ENCODE measurements at regions not wholly inside any gene's neighbourhood (a gene's known extent, or its start where the extent isn't known, plus 50 kb on each side); places are given as distances from the start of the nearest gene placed in this dataset.

GRCh38 chr21:28725396-28725795 lies 267.3 kb downstream of the LTN1 start:
- no peak for TF ChIP-seq EZH2 (IDR thresholded peaks at IDR 0.05; ENCODE audit: insufficient read depth, poor library complexity, severe bottlenecking)
- no peak for TF ChIP-seq EZH2phosphoT487 (IDR thresholded peaks at IDR 0.05; ENCODE audit: insufficient read depth, low read depth)

GRCh38 chr21:28723646-28724045 lies 269.0 kb downstream of the LTN1 start:
- Histone ChIP-seq H3K9ac (no peak overlapping the region), H3K9me3 (ENCODE audit: low read depth) (no peaks in the 10 kb centered on the region), H3K9me2 (ENCODE audit: insufficient read depth) (no peaks in the 10 kb centered on the region), H3K36me3 (ENCODE audit: low read depth) (no peaks in the 10 kb centered on the region), H3K27me3 (replicated peaks; ENCODE audit: insufficient read depth) (no peaks in the 10 kb centered on the region), H3K79me2 (ENCODE audit: insufficient read depth) (no peaks in the 10 kb centered on the region), H4K20me1 (ENCODE audit: insufficient read depth) (no peaks in the 10 kb centered on the region), H3K4me1 (ENCODE audit: insufficient read depth) (no peaks in the 10 kb centered on the region), H2AFZ (no peak overlapping the region), H3F3A (ENCODE audit: insufficient read depth) (no peaks in the 10 kb centered on the region), H3K4me3 (no peak overlapping the region), H3K27ac (no peak overlapping the region), H3K4me2 (ENCODE audit: unreplicated experiment) (no peak overlapping the region)
- 76 to 77% methylated on average over 5 of the region's 5 CpGs for WGBS, 2 experiments (ENCODE audit: low coverage in 1 of 2, low lambda C conversion rate in 2 of 2, missing lambda C conversion rate in 2 of 2)
- no peak for TF ChIP-seq EZH2 (IDR thresholded peaks at IDR 0.05; ENCODE audit: insufficient read depth, poor library complexity, severe bottlenecking)
- no peak for TF ChIP-seq EZH2phosphoT487 (IDR thresholded peaks at IDR 0.05; ENCODE audit: insufficient read depth, low read depth)
- in situ Hi-C loops (cut with MboI): no loop called here
- DNase-seq: no peak

More at GRCh38 chr21:28725396-28725795, 267.3 kb downstream of the LTN1 start:
- no peaks in the 10 kb centered on the region for H3K27me3 ChIP-seq (replicated peaks; ENCODE audit: insufficient read depth)
- no peaks in the 10 kb centered on the region for H3K9me2 ChIP-seq (ENCODE audit: insufficient read depth)
- H4K20me1 ChIP-seq (ENCODE audit: insufficient read depth): no peaks in the 10 kb centered on the region
- no peak overlapping the region for H3K27ac ChIP-seq
- H3K4me2 ChIP-seq (ENCODE audit: unreplicated experiment): no peak overlapping the region
- no peak overlapping the region for H3K9ac ChIP-seq
- in situ Hi-C loops (cut with MboI): no loop called here
- no peak for DNase-seq
- H3F3A ChIP-seq (ENCODE audit: insufficient read depth): no peaks in the 10 kb centered on the region
- WGBS, 2 experiments (ENCODE audit: low coverage in 1 of 2, low lambda C conversion rate in 2 of 2, missing lambda C conversion rate in 2 of 2): 100% methylated on average over 1 of the region's 1 CpG
- no peaks in the 10 kb centered on the region for H3K79me2 ChIP-seq (ENCODE audit: insufficient read depth)
- H3K36me3 ChIP-seq (ENCODE audit: low read depth): no peaks in the 10 kb centered on the region
- H3K9me3 ChIP-seq (ENCODE audit: low read depth): no peaks in the 10 kb centered on the region
- H3K4me3 ChIP-seq: no peak overlapping the region
- H2AFZ ChIP-seq: no peak overlapping the region
- H3K4me1 ChIP-seq (ENCODE audit: insufficient read depth): no peaks in the 10 kb centered on the region

- no peaks in the 10 kb centered on the region for H3K27me3 ChIP-seq (replicated peaks; ENCODE audit: insufficient read depth)
- in situ Hi-C loops (cut with MboI): no loop called here
- no peak overlapping the region for H2AFZ ChIP-seq
- no peaks in the 10 kb centered on the region for H4K20me1 ChIP-seq (ENCODE audit: insufficient read depth)
- no peak overlapping the region for H3K4me2 ChIP-seq (ENCODE audit: unreplicated experiment)
- 88 to 93% methylated on average over 3 of the region's 3 CpGs for WGBS, 2 experiments (ENCODE audit: low coverage in 1 of 2, low lambda C conversion rate in 2 of 2, missing lambda C conversion rate in 2 of 2)
- no peaks in the 10 kb centered on the region for H3K9me3 ChIP-seq (ENCODE audit: low read depth)
- H3K4me1 ChIP-seq (ENCODE audit: insufficient read depth): peaks cover 10% of the 10 kb centered on the region
- no peak overlapping the region for H3K9ac ChIP-seq
- no peaks in the 10 kb centered on the region for H3K79me2 ChIP-seq (ENCODE audit: insufficient read depth)
- no peaks in the 10 kb centered on the region for H3K36me3 ChIP-seq (ENCODE audit: low read depth)
- TF ChIP-seq EZH2 (IDR thresholded peaks at IDR 0.05; ENCODE audit: insufficient read depth, poor library complexity, severe bottlenecking) (no peak), EZH2phosphoT487 (IDR thresholded peaks at IDR 0.05; ENCODE audit: insufficient read depth, low read depth) (no peak)
- no peak overlapping the region for H3K4me3 ChIP-seq
- peaks cover 18% of the 10 kb centered on the region for H3F3A ChIP-seq (ENCODE audit: insufficient read depth)
- DNase-seq: peak; percentile 19
- no peak overlapping the region for H3K27ac ChIP-seq
- no peaks in the 10 kb centered on the region for H3K9me2 ChIP-seq (ENCODE audit: insufficient read depth)
Observed at GRCh38 chr21:28719723-28720122, 273.0 kb downstream of the LTN1 start.

GRCh38 chr21:28714777-28715464 lies 277.8 kb downstream of the LTN1 start:
- Histone ChIP-seq H3K4me3 (no peak overlapping the region), H3K27ac (peak overlapping the region; percentile 25), H3K9me2 (ENCODE audit: insufficient read depth) (no peaks in the 10 kb centered on the region), H3K4me2 (ENCODE audit: unreplicated experiment) (no peak overlapping the region), H2AFZ (no peak overlapping the region), H3K79me2 (ENCODE audit: insufficient read depth) (no peaks in the 10 kb centered on the region), H3F3A (ENCODE audit: insufficient read depth) (peaks cover 28% of the 10 kb centered on the region), H4K20me1 (ENCODE audit: insufficient read depth) (no peaks in the 10 kb centered on the region), H3K9ac (no peak overlapping the region), H3K9me3 (ENCODE audit: low read depth) (no peaks in the 10 kb centered on the region), H3K4me1 (ENCODE audit: insufficient read depth) (peaks cover 27% of the 10 kb centered on the region), H3K36me3 (ENCODE audit: low read depth) (no peaks in the 10 kb centered on the region), H3K27me3 (replicated peaks; ENCODE audit: insufficient read depth) (no peaks in the 10 kb centered on the region)
- in situ Hi-C loops (cut with MboI): no loop called here
- WGBS, 2 experiments (ENCODE audit: low coverage in 1 of 2, low lambda C conversion rate in 2 of 2, missing lambda C conversion rate in 2 of 2): 3 to 4% methylated on average over 1 of the region's 1 CpG
- peak; percentile 70 for DNase-seq
- TF ChIP-seq EZH2phosphoT487 (IDR thresholded peaks at IDR 0.05; ENCODE audit: insufficient read depth, low read depth): 0 out of 2 replicates have a peak, but pooled peaks have one; percentile 51
- no peak for TF ChIP-seq EZH2 (IDR thresholded peaks at IDR 0.05; ENCODE audit: insufficient read depth, poor library complexity, severe bottlenecking)

All from GM23248 (cell line).